ENCODE measurements at regions not wholly inside any gene's neighbourhood (a gene's known extent, or its start where the extent isn't known, plus 50 kb on each side); places are given as distances from the start of the nearest gene placed in this dataset.

DNA sequence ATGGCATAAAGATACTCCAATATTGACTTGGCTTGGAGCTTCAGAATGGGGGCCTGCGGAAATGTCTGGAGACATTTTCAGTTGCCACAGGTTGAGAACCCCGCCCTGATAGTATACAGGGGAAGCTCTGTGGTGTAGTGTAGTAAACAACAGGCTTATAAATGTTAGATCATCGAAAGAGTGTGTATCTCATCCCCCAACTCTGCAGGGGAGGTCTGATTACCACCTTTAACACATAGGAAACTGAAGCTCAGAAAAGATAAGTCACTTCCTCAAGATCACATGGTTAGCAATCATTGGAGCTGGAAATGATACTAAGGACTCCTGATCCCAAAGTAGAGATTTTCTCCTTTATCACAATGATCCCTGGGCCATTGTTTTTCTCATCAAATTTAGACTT is 144.5 kb upstream of the BMPER start:
- TF ChIP-seq, protein P1, sequence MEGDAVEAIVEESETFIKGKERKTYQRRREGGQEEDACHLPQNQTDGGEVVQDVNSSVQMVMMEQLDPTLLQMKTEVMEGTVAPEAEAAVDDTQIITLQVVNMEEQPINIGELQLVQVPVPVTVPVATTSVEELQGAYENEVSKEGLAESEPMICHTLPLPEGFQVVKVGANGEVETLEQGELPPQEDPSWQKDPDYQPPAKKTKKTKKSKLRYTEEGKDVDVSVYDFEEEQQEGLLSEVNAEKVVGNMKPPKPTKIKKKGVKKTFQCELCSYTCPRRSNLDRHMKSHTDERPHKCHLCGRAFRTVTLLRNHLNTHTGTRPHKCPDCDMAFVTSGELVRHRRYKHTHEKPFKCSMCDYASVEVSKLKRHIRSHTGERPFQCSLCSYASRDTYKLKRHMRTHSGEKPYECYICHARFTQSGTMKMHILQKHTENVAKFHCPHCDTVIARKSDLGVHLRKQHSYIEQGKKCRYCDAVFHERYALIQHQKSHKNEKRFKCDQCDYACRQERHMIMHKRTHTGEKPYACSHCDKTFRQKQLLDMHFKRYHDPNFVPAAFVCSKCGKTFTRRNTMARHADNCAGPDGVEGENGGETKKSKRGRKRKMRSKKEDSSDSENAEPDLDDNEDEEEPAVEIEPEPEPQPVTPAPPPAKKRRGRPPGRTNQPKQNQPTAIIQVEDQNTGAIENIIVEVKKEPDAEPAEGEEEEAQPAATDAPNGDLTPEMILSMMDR (IDR thresholded peaks at IDR 0.05; ENCODE audit: poor library complexity): no peak
- TF ChIP-seq EZH2 (IDR thresholded peaks at IDR 0.05; ENCODE audit: borderline replicate concordance): no peak
